ENCODE measurements at regions not wholly inside any gene's neighbourhood (a gene's known extent, or its start where the extent isn't known, plus 50 kb on each side); places are given as distances from the start of the nearest gene placed in this dataset.

DNA sequence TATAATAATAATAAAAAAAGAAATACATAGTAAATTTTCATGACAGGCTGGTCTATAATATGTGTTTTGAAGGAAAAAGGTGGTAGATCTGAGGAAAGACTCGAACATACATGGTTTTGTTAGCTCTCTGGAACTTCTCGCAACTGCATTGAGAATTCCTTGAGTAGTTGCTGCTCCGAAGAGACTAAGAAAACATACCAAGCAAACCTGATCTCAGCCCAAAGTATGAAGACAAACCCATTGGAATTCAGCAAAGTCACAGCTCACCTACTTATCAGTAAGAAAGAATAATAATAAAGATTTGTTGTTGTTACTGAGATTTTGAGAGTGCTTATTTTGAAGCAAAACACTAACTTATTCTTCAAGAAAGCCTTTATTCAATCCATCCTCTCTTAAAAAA, 1107.1 kb upstream of the EYS start:
- no peaks in the 10 kb centered on the region for H3K9me2 ChIP-seq (ENCODE audit: insufficient read depth)
- ChIA-PET POLR2A (ENCODE audit: unreplicated experiment) (no interaction called here), CTCF (no interaction called here)
- H3K27ac ChIP-seq, result no peak overlapping the region
- H4K20me1 ChIP-seq (ENCODE audit: insufficient read depth), result no peaks in the 10 kb centered on the region
- no peaks in the 10 kb centered on the region for H3K27me3 ChIP-seq (ENCODE audit: insufficient read depth, low read depth)
- H3K4me1 ChIP-seq (replicated peaks; ENCODE audit: insufficient read depth), result no peaks in the 10 kb centered on the region
- no peak for DNase-seq
- H2AFZ ChIP-seq, result no peak overlapping the region
- no peaks in the 10 kb centered on the region for H3F3A ChIP-seq (ENCODE audit: insufficient read depth, low read depth)
- H3K4me2 ChIP-seq, result no peak overlapping the region
- BruUV-seq (replicated peaks), result no TSS peak
- H3K36me3 ChIP-seq (ENCODE audit: low read depth), result no peaks in the 10 kb centered on the region
- H3K4me3 ChIP-seq, result no peak overlapping the region
- no peaks in the 10 kb centered on the region for H3K9me3 ChIP-seq (ENCODE audit: insufficient read depth, low read depth)
- no peak for TF ChIP-seq EZH2 (IDR thresholded peaks at IDR 0.05; ENCODE audit: low read depth)
- TF ChIP-seq, protein P1, sequence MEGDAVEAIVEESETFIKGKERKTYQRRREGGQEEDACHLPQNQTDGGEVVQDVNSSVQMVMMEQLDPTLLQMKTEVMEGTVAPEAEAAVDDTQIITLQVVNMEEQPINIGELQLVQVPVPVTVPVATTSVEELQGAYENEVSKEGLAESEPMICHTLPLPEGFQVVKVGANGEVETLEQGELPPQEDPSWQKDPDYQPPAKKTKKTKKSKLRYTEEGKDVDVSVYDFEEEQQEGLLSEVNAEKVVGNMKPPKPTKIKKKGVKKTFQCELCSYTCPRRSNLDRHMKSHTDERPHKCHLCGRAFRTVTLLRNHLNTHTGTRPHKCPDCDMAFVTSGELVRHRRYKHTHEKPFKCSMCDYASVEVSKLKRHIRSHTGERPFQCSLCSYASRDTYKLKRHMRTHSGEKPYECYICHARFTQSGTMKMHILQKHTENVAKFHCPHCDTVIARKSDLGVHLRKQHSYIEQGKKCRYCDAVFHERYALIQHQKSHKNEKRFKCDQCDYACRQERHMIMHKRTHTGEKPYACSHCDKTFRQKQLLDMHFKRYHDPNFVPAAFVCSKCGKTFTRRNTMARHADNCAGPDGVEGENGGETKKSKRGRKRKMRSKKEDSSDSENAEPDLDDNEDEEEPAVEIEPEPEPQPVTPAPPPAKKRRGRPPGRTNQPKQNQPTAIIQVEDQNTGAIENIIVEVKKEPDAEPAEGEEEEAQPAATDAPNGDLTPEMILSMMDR (conservative IDR thresholded peaks at IDR 0.05), result no peak
- intact Hi-C loops (cut with micrococcal nuclease; ENCODE audit: unreplicated experiment), result no loop called here
- H3K79me2 ChIP-seq (ENCODE audit: low read depth), result no peaks in the 10 kb centered on the region

DNA sequence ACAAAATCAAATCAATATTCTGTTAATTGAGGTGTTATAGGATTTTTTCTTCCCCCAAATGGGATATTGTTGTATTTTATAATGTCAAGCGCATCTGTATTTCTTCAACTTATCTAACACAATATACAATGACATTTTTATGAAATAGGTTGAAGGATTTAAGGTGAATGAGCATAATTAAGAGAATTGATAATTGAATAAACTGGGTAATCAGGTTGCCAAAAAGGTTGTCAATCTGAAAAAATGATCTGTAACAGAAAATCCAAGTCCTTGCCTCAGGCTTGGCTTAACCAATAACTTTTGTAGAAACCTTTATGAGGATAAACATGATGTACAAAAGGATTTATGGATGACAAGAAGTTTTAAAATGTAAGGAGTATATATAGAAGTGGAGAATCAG, 1101.7 kb upstream of the EYS start:
- H3K9me2 ChIP-seq (ENCODE audit: insufficient read depth), result no peaks in the 10 kb centered on the region
- no TSS peak for BruUV-seq (replicated peaks)
- no peak for DNase-seq

DNA sequence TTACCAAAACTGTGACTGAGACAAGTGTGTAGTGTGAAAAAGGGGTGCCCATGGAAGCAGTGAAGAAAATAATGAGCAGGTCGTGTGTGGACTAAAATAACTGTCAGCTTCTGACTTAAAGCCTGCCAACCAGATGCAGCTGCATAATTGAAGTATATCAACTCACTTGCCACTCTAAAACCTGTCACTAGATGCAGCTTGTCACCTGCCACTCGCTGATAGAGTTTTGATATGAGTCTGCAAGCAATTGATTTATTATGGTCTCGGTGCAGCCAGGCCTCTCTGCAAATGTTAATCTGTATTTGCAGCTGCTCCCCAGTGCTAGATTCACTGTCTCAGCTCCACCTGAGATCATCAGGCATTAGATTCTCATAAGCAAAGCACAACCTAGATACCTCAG, 1090.0 kb upstream of the EYS start:
- no peak for TF ChIP-seq EZH2 (IDR thresholded peaks at IDR 0.05; ENCODE audit: low read depth)
- TF ChIP-seq, protein P1 (conservative IDR thresholded peaks at IDR 0.05), result no peak
- no peak overlapping the region for H2AFZ ChIP-seq
- no peak overlapping the region for H3K27ac ChIP-seq
- H3K36me3 ChIP-seq (ENCODE audit: low read depth), result no peaks in the 10 kb centered on the region
- no peaks in the 10 kb centered on the region for H3K4me1 ChIP-seq (replicated peaks; ENCODE audit: insufficient read depth)
- no peak overlapping the region for H3K4me2 ChIP-seq
- POLR2A ChIA-PET (ENCODE audit: unreplicated experiment), result no interaction called here
- H3K79me2 ChIP-seq (ENCODE audit: low read depth), result no peaks in the 10 kb centered on the region
- 0 out of 2 replicates have a peak, but pooled peaks cover 5% of the 10 kb centered on the region for H3K9me2 ChIP-seq (ENCODE audit: insufficient read depth)
- no peak for DNase-seq
- CTCF ChIA-PET, result no interaction called here
- H3K27me3 ChIP-seq (ENCODE audit: insufficient read depth, low read depth), result no peaks in the 10 kb centered on the region
- H3K9me3 ChIP-seq (ENCODE audit: insufficient read depth, low read depth), result no peaks in the 10 kb centered on the region
- no TSS peak for BruUV-seq (replicated peaks)
- no peaks in the 10 kb centered on the region for H4K20me1 ChIP-seq (ENCODE audit: insufficient read depth)
- intact Hi-C loops (cut with micrococcal nuclease; ENCODE audit: unreplicated experiment), result no loop called here
- H3F3A ChIP-seq (ENCODE audit: insufficient read depth, low read depth), result no peaks in the 10 kb centered on the region
- no peak overlapping the region for H3K4me3 ChIP-seq

More for the DNA sequence above, 1101.7 kb upstream of the EYS start:
- Histone ChIP-seq H3K27me3 (ENCODE audit: insufficient read depth, low read depth) (no peaks in the 10 kb centered on the region), H3K4me1 (replicated peaks; ENCODE audit: insufficient read depth) (no peaks in the 10 kb centered on the region), H2AFZ (no peak overlapping the region), H3K9me3 (ENCODE audit: insufficient read depth, low read depth) (no peaks in the 10 kb centered on the region), H3K27ac (no peak overlapping the region), H3K4me2 (no peak overlapping the region), H3K36me3 (ENCODE audit: low read depth) (no peaks in the 10 kb centered on the region), H4K20me1 (ENCODE audit: insufficient read depth) (no peaks in the 10 kb centered on the region), H3K4me3 (no peak overlapping the region), H3F3A (ENCODE audit: insufficient read depth, low read depth) (no peaks in the 10 kb centered on the region), H3K79me2 (ENCODE audit: low read depth) (no peaks in the 10 kb centered on the region)
- intact Hi-C loops (cut with micrococcal nuclease; ENCODE audit: unreplicated experiment), result no loop called here
- POLR2A ChIA-PET (ENCODE audit: unreplicated experiment), result no interaction called here
- CTCF ChIA-PET, result no interaction called here
- no peak for TF ChIP-seq EZH2 (IDR thresholded peaks at IDR 0.05; ENCODE audit: low read depth)
- TF ChIP-seq, protein P1 (conservative IDR thresholded peaks at IDR 0.05), result no peak

Data from PC-9 (cell line).